Tibial nerve (tissue), 4 donors: ENCODE measurements at regions not wholly inside any gene's neighbourhood (a gene's known extent, or its start where the extent isn't known, plus 50 kb on each side); places are given as distances from the start of the nearest gene placed in this dataset.

Experiments used
- DNase-seq, 2 donors: peaks; one replicate each; pipeline ENCODE4 v3.0.0-alpha.2; 2019; ENCODE audit warnings: low spot score in 2 of 2
- H3K27ac ChIP-seq, 4 donors: fragments of 200-600 bp; sonication (generic) in 3 of 4; one replicate each; pipeline ENCODE4 v1.5.1; 2017 to 2019; ENCODE audit warnings: mild to moderate bottlenecking in 1 of 4
- H3K27me3 ChIP-seq, 2 donors: fragments of 200-600 bp; sonication (generic) in 1 of 2; one replicate each; pipeline versions ENCODE4 v1.5.1 to v1.6.0; 2017 to 2019
- H3K36me3 ChIP-seq, 3 donors: fragments of 200-600 bp; sonication (generic); one replicate each; pipeline ENCODE4 v1.5.1; 2018 to 2019
- H3K4me1 ChIP-seq, 4 donors: fragments of 200-600 bp; sonication (generic) in 3 of 4; one replicate each; pipeline ENCODE4 v1.5.1; 2017 to 2019
- H3K4me3 ChIP-seq, 4 donors: fragments of 200-600 bp; sonication (generic) in 3 of 4; one replicate each; pipeline ENCODE4 v1.5.1; 2017 to 2019; ENCODE audit warnings: mild to moderate bottlenecking in 1 of 4, moderate library complexity in 1 of 4
- H3K9me3 ChIP-seq, 4 donors: fragments of 200-600 bp; sonication (generic) in 3 of 4; one replicate each; pipeline ENCODE4 v1.5.1; 2017 to 2019
- CTCF ChIP-seq, 5 experiments: fragments of 200-600 bp in 3 of 5; fragments of 450-650 bp in 2 of 5; sonication (generic) in 3 of 5; IDR thresholded peaks; one replicate each; pipeline ENCODE4 v1.5.1; 2016 to 2019; ENCODE audit warnings: antibody characterized with exemption in 5 of 5, mild to moderate bottlenecking in 3 of 5, moderate library complexity in 2 of 5
- EP300 ChIP-seq, 2 donors: sonication (generic); formaldehyde crosslinking; IDR thresholded peaks; one replicate each; pipeline ENCODE4 v1.6.1; 2017; ENCODE audit warnings: antibody characterized with exemption in 2 of 2, mild to moderate bottlenecking in 1 of 2
- POLR2A ChIP-seq, 2 donors: fragments of 450-650 bp; IDR thresholded peaks; one replicate each; pipeline ENCODE4 v1.6.1; 2017; ENCODE audit warnings: antibody characterized with exemption in 2 of 2, mild to moderate bottlenecking in 2 of 2, moderate library complexity in 2 of 2
- WGBS, 2 donors: methylation state at CpG; one replicate each; pipeline ENCODE4 v1.1.5; 2018; 5-methylcytosine and 5-hydroxymethylcytosine counted together

GRCh38 chr3:177724020-177724638, 526.8 kb upstream of the TBL1XR1 start:
- Histone ChIP-seq H3K36me3 (no peaks in the 10 kb centered on the region), H3K4me3 (no peak overlapping the region), H3K27me3 (no peaks in the 10 kb centered on the region), H3K9me3 (no peaks in the 10 kb centered on the region), H3K4me1 (peaks cover 0 to 38% (median 6%) of the 10 kb centered on the region in 4 donors), H3K27ac (peak overlapping the region in 1 of 4 donors; percentile 29)
- 13 to 19% methylated on average over 6 of the region's 6 CpGs for WGBS, 2 donors
- peak; percentile 35 to 69 for DNase-seq
- TF ChIP-seq POLR2A (IDR thresholded peaks at IDR 0.05): no peak
- TF ChIP-seq EP300 (IDR thresholded peaks at IDR 0.05): peak in 1 of 2 donors; percentile 90

DNA sequence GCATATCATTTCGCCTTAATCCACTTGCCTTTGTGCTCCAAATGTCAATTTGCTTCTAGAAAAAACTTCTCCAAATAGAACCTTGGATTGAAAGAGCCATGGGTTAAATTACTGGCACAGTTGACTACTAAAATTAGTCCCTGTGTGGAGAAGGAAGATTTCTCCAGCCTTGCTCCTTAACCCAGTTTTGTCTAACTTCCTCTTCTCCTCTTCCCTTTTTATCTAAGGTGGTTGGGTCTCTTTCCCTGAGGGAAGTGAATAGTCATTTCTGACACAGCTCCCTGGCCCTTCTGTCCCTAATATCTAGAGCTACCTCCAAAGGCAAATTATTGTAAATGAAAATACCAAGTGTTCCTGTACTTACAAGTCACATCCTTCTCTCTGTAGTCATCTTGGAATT, 527.9 kb upstream of the TBL1XR1 start:
- Histone ChIP-seq H3K27ac (peak overlapping the region in 1 of 4 donors; percentile 26), H3K4me1 (peaks cover 0 to 47% (median 6%) of the 10 kb centered on the region in 4 donors), H3K27me3 (no peaks in the 10 kb centered on the region), H3K36me3 (no peaks in the 10 kb centered on the region), H3K4me3 (no peak overlapping the region), H3K9me3 (no peaks in the 10 kb centered on the region)
- no peak for DNase-seq
- WGBS, 2 donors: 76 to 81% methylated on average over 1 of the region's 1 CpG
- no peak for TF ChIP-seq POLR2A (IDR thresholded peaks at IDR 0.05)
- no peak for TF ChIP-seq CTCF (IDR thresholded peaks at IDR 0.05)
- TF ChIP-seq EP300 (IDR thresholded peaks at IDR 0.05): peak in 1 of 2 donors; percentile 57

- DNase-seq: no peak
- no peaks in the 10 kb centered on the region for H3K27me3 ChIP-seq
- H3K4me1 ChIP-seq: peaks cover 0 to 56% (median 6%) of the 10 kb centered on the region in 4 donors
- WGBS, 2 donors: 74 to 83% methylated on average over 3 of the region's 3 CpGs
- H3K4me3 ChIP-seq: no peak overlapping the region
- no peaks in the 10 kb centered on the region for H3K36me3 ChIP-seq
- no peaks in the 10 kb centered on the region for H3K9me3 ChIP-seq
- H3K27ac ChIP-seq: no peak overlapping the region
- TF ChIP-seq POLR2A (IDR thresholded peaks at IDR 0.05) (no peak), CTCF (IDR thresholded peaks at IDR 0.05) (no peak), EP300 (IDR thresholded peaks at IDR 0.05) (no peak)
Observed at GRCh38 chr3:177726807-177727206, 529.5 kb upstream of the TBL1XR1 start.

DNA sequence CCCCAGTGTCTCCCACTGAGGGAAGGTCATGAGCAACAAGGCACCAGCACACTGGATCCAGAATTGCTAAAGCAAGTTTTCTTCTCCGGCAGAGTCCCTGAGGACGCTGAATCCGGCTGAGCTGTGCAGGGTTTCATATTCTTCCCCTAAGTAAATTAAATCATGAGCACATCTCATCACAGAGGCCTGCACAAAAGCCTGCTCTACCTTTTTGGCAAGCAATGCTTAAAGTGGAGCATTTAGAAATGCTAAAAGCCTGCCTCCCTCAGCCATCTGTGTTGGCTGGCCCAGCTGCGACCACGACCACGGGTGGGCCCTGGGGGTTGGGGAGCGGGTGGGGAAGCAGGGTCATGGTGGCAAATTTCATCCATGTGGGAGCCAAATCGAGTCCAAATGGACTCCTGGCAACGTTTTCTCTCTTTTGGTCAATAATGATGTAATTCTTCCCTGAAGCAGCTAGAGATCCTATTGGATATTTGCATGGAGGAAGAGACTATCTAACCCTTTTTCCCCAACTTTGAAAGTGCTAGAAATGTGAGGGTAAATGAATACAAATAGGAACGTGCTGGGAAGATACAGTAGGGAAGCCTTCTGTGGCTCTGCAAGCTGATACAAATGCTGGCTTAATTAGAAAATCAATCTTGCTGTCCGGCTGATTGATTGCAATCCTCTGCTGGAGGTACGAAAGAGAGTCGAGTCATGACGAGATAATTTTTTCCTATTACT, 532.8 kb upstream of the TBL1XR1 start:
- H3K9me3 ChIP-seq: no peaks in the 10 kb centered on the region
- DNase-seq: peak; percentile 51 to 64
- no peaks in the 10 kb centered on the region for H3K27me3 ChIP-seq
- H3K4me1 ChIP-seq: peaks cover 0 to 31% (median under 1%) of the 10 kb centered on the region in 4 donors
- H3K4me3 ChIP-seq: no peak overlapping the region
- H3K27ac ChIP-seq: peak overlapping the region in 2 of 4 donors; percentile 5 to 55
- TF ChIP-seq CTCF (IDR thresholded peaks at IDR 0.05): no peak
- TF ChIP-seq POLR2A (IDR thresholded peaks at IDR 0.05): no peak
- peak in 1 of 2 donors; percentile 65 for TF ChIP-seq EP300 (IDR thresholded peaks at IDR 0.05)
- no peaks in the 10 kb centered on the region for H3K36me3 ChIP-seq
- 50 to 52% methylated on average over 14 of the region's 14 CpGs for WGBS, 2 donors

GRCh38 chr3:177730814-177731213, 533.5 kb upstream of the TBL1XR1 start:
- Histone ChIP-seq H3K4me3 (no peak overlapping the region), H3K27me3 (no peaks in the 10 kb centered on the region), H3K9me3 (no peaks in the 10 kb centered on the region), H3K4me1 (peaks cover 0 to 24% (median 0%) of the 10 kb centered on the region in 4 donors), H3K27ac (no peak overlapping the region), H3K36me3 (no peaks in the 10 kb centered on the region)
- DNase-seq: no peak
- TF ChIP-seq EP300 (IDR thresholded peaks at IDR 0.05) (no peak), POLR2A (IDR thresholded peaks at IDR 0.05) (no peak), CTCF (IDR thresholded peaks at IDR 0.05) (no peak)
- WGBS, 2 donors: 82 to 84% methylated on average over 6 of the region's 6 CpGs
